Spleen (tissue), 11 donors: ENCODE measurements at regions not wholly inside any gene's neighbourhood (a gene's known extent, or its start where the extent isn't known, plus 50 kb on each side); places are given as distances from the start of the nearest gene placed in this dataset.
A peak's percentile ranks its signal among the peaks of the same experiment; 100 is the strongest.

ENCODE experiments used
- DNase-seq: peaks from one replicate; pipeline ENCODE4 v3.0.0-alpha.2; 2020
- H3K27ac ChIP-seq, 8 donors: fragments of 200-600 bp; sonication (generic) in 7 of 8; 1 replicate in 4 of 8; 2 replicates in 4 of 8; pipeline versions ENCODE4 v1.5.0 to v1.8.0; 2016 to 2021; ENCODE audit warnings: inconsistent platforms in 4 of 8, mild to moderate bottlenecking in 4 of 8, moderate library complexity in 1 of 8
- H3K27me3 ChIP-seq, 7 donors: fragments of 200-600 bp; sonication (generic) in 6 of 7; replicated peaks in 1 of 7; 1 replicate in 4 of 7; 2 replicates in 3 of 7; pipeline versions ENCODE4 v1.5.0 to v1.8.0; 2016 to 2021; ENCODE audit warnings: inconsistent platforms in 3 of 7, mild to moderate bottlenecking in 1 of 7
- H3K36me3 ChIP-seq, 6 donors: fragments of 200-600 bp; sonication (generic) in 5 of 6; 1 replicate in 4 of 6; 2 replicates in 2 of 6; pipeline versions ENCODE4 v1.5.0 to v1.8.0; 2016 to 2021; ENCODE audit warnings: inconsistent platforms in 2 of 6
- H3K4me1 ChIP-seq, 6 donors: fragments of 200-600 bp; sonication (generic) in 5 of 6; 1 replicate in 3 of 6; 2 replicates in 3 of 6; pipeline versions ENCODE4 v1.5.0 to v1.8.0; 2016 to 2021; ENCODE audit warnings: inconsistent platforms in 3 of 6
- H3K4me3 ChIP-seq, 8 donors: fragments of 200-600 bp; sonication (generic) in 7 of 8; 1 replicate in 4 of 8; 2 replicates in 4 of 8; pipeline versions ENCODE4 v1.5.0 to v1.8.0; 2016 to 2021; ENCODE audit warnings: inconsistent platforms in 4 of 8, mild to moderate bottlenecking in 4 of 8, moderate library complexity in 2 of 8
- H3K9me3 ChIP-seq, 8 donors: fragments of 200-600 bp; sonication (generic) in 7 of 8; 1 replicate in 4 of 8; 2 replicates in 4 of 8; pipeline versions ENCODE4 v1.5.0 to v1.8.0; 2016 to 2021; ENCODE audit warnings: inconsistent platforms in 4 of 8
- CTCF ChIP-seq, 11 experiments: fragments of 200-600 bp in 7 of 11; fragments of 450-650 bp in 4 of 11; sonication (generic) in 4 of 11; IDR thresholded peaks in 8 of 11; conservative IDR thresholded peaks in 3 of 11; 1 replicate in 7 of 11; 2 replicates in 4 of 11; pipeline versions ENCODE4 v1.4.0 to v1.8.0; 2016 to 2021; ENCODE audit warnings: antibody characterized with exemption in 11 of 11, inconsistent platforms in 4 of 11, mild to moderate bottlenecking in 1 of 11
- POLR2A ChIP-seq, 3 donors: fragments of 450-650 bp; IDR thresholded peaks; one replicate each; pipeline ENCODE4 v1.5.1; 2017; ENCODE audit warnings: antibody characterized with exemption in 3 of 3, mild to moderate bottlenecking in 1 of 3
- POLR2AphosphoS5 ChIP-seq, 3 donors: sonication (generic); formaldehyde crosslinking; IDR thresholded peaks; one replicate each; pipeline ENCODE4 v1.5.1; 2017; ENCODE audit warnings: antibody characterized with exemption in 3 of 3
- WGBS, 5 donors: extraction: QIAGEN DNeasy Blood & Tissue Kit in 3 of 5; methylation state at CpG; one replicate each; pipeline versions ENCODE4 v1.1.5 to v1.1.7; 2013 to 2018; 5-methylcytosine and 5-hydroxymethylcytosine counted together
- intact Hi-C: fragments of 100-400 bp; cut with DNase I; formaldehyde crosslinking; loops from one replicate; pipeline ENCODE4 v1.15.0; 2023; ENCODE audit warnings: low total_unique reads
- donor health status: healthy with polysubstance abuse.
- donor health status: DM: no; HTN: no; CAD: no; lungs with moderate emphysema.
- donor health status: DM: no; HTN: no; CAD: no.
- donor health status: Bipolar disorder and iron deficiency.
- donor health status: healthy.
- donor health status: DM: no; HTN: no; CAD: no.
- donor health status: DM: yes; HTN: yes; CAD: no.

DNA sequence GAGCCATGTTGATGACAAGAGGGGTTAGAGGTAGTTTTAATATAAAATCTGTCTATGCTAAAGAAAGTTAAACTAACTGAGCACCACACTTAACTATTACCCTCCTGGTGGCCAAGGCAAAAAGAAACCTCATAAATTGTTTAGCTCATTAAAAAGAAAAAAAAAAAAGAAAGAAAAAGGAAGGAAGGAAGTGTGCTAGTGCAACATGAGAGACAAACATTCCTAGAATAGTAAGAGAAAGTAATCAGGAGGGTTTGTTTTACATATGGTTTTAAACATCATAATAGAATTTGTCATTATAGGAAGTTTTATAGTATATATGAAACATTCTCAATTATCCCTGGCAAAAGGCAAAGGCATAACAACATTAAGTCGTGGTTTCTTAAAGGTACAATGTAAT is 152.3 kb downstream of the SNX18 start:
- no peaks in the 10 kb centered on the region for H3K36me3 ChIP-seq
- peaks cover 0 to 28% (median 23%) of the 10 kb centered on the region in 8 donors for H3K9me3 ChIP-seq
- 42 to 59% (median 49%) methylated on average over 1 of the region's 1 CpG for whole genome bisulfite sequencing, 5 donors
- peak overlapping the region in 5 of 8 donors; percentile 75 to 87 (median 84) for H3K27ac ChIP-seq
- intact Hi-C loops: no loop called here
- H3K27me3 ChIP-seq: no peaks in the 10 kb centered on the region
- no peak for TF ChIP-seq CTCF (IDR thresholded peaks at IDR 0.05 in 8 of 11, conservative IDR thresholded peaks at IDR 0.05 in 3 of 11)
- no peak for TF ChIP-seq POLR2AphosphoS5 (IDR thresholded peaks at IDR 0.05)
- no peak for TF ChIP-seq POLR2A (IDR thresholded peaks at IDR 0.05)
- no peak overlapping the region for H3K4me3 ChIP-seq
- H3K4me1 ChIP-seq: peaks cover 39 to 62% (median 54%) of the 10 kb centered on the region in 6 donors
- no peak for DNase-seq

GRCh38 chr5:54669285-54669684 is 151.7 kb downstream of the SNX18 start:
- Histone ChIP-seq H3K4me1 (peaks cover 36 to 62% (median 50%) of the 10 kb centered on the region in 6 donors), H3K27me3 (no peaks in the 10 kb centered on the region), H3K36me3 (no peaks in the 10 kb centered on the region), H3K27ac (peak overlapping the region in 3 of 8 donors; percentile 44 to 87 (median 81)), H3K9me3 (peaks cover 0 to 28% (median 23%) of the 10 kb centered on the region in 8 donors), H3K4me3 (no peak overlapping the region)
- WGBS, 5 donors: 49 to 76% (median 62%) methylated on average over 1 of the region's 1 CpG
- TF ChIP-seq POLR2AphosphoS5 (IDR thresholded peaks at IDR 0.05) (no peak), POLR2A (IDR thresholded peaks at IDR 0.05) (no peak), CTCF (IDR thresholded peaks at IDR 0.05 in 8 of 11, conservative IDR thresholded peaks at IDR 0.05 in 3 of 11) (no peak)
- DNase-seq: no peak
- intact Hi-C loops: no loop called here

- Histone ChIP-seq H3K4me3 (no peak overlapping the region), H3K9me3 (peaks cover 0 to 28% (median 23%) of the 10 kb centered on the region in 8 donors), H3K36me3 (no peaks in the 10 kb centered on the region), H3K27me3 (no peaks in the 10 kb centered on the region), H3K4me1 (peaks cover 24 to 61% (median 39%) of the 10 kb centered on the region in 6 donors), H3K27ac (no peak overlapping the region)
- intact Hi-C loops: no loop called here
- TF ChIP-seq CTCF (IDR thresholded peaks at IDR 0.05 in 8 of 11, conservative IDR thresholded peaks at IDR 0.05 in 3 of 11): no peak
- no peak for TF ChIP-seq POLR2A (IDR thresholded peaks at IDR 0.05)
- no peak for TF ChIP-seq POLR2AphosphoS5 (IDR thresholded peaks at IDR 0.05)
- WGBS, 5 donors: 96 to 100% (median 97%) methylated on average over 2 of the region's 2 CpGs
- DNase-seq: no peak
These were observed 150.5 kb downstream of the SNX18 start for GRCh38 chr5:54668096-54668495.

DNA sequence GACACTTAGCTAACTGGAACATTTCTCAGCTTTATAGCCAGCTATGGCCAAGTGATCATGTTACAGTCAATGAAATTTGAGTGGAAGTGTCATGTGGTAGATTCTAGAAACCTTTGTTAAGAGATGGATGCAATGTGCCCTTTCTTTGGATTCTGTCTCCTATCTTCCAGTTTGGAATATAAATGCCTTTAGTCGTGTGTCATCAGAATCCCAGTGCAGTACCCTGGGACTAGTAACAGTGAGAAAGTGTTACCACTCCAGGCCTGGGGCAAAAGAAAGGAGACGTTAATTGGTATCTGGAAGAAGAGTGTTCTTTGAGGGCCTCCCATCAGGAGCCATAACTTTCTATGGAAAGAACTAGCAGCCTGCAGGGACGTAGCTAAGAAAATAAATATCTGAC is 149.6 kb downstream of the SNX18 start:
- Histone ChIP-seq H3K27ac (no peak overlapping the region), H3K4me1 (peaks cover 15 to 51% (median 29%) of the 10 kb centered on the region in 6 donors), H3K36me3 (no peaks in the 10 kb centered on the region), H3K27me3 (no peaks in the 10 kb centered on the region), H3K9me3 (peaks cover 0 to 23% (median 17%) of the 10 kb centered on the region in 8 donors), H3K4me3 (no peak overlapping the region)
- TF ChIP-seq CTCF (IDR thresholded peaks at IDR 0.05 in 8 of 11, conservative IDR thresholded peaks at IDR 0.05 in 3 of 11) (no peak), POLR2AphosphoS5 (IDR thresholded peaks at IDR 0.05) (no peak), POLR2A (IDR thresholded peaks at IDR 0.05) (no peak)
- DNase-seq: no peak
- intact Hi-C loops: no loop called here
- WGBS, 5 donors: 63 to 94% (median 81%) methylated on average over 3 of the region's 3 CpGs
